Adrenal gland (tissue), 9 donors: ENCODE measurements at regions not wholly inside any gene's neighbourhood (a gene's known extent, or its start where the extent isn't known, plus 50 kb on each side); places are given as distances from the start of the nearest gene placed in this dataset.

ENCODE experiments used
- DNase-seq, 7 donors: peaks; one replicate each; pipeline ENCODE4 v3.0.0-alpha.2; 2019 to 2020
- H3K27ac ChIP-seq, 5 donors: fragments of 200-600 bp; sonication (generic) in 4 of 5; 1 replicate in 3 of 5; 2 replicates in 2 of 5; pipeline versions ENCODE4 v1.5.1 to v1.8.0; 2016 to 2020; ENCODE audit warnings: mild to moderate bottlenecking in 1 of 5
- H3K27me3 ChIP-seq: fragments of 200-600 bp; 2 replicates; pipeline ENCODE4 v1.8.0; 2021
- H3K36me3 ChIP-seq, 2 donors: fragments of 200-600 bp; replicated peaks in 1 of 2; 1 replicate in 1 of 2; 2 replicates in 1 of 2; pipeline versions ENCODE4 v1.5.1 to v1.8.0; 2018 to 2022
- H3K4me1 ChIP-seq, 2 donors: fragments of 200-600 bp; replicated peaks in 1 of 2; 1 replicate in 1 of 2; 2 replicates in 1 of 2; pipeline versions ENCODE4 v1.5.1 to v1.8.0; 2018 to 2021
- H3K4me3 ChIP-seq, 4 donors: fragments of 200-600 bp; sonication (generic) in 3 of 4; one replicate each; pipeline ENCODE4 v1.5.1; 2016 to 2018
- H3K9me3 ChIP-seq, 3 donors: fragments of 200-600 bp; sonication (generic) in 1 of 3; replicated peaks in 1 of 3; 1 replicate in 2 of 3; 2 replicates in 1 of 3; pipeline versions ENCODE4 v1.5.1 to v1.8.0; 2016 to 2021
- CTCF ChIP-seq, 6 experiments: fragments of 450-650 bp in 4 of 6; fragments of 200-600 bp in 2 of 6; sonication (generic) in 1 of 6; IDR thresholded peaks; 1 replicate in 5 of 6; 2 replicates in 1 of 6; pipeline versions ENCODE4 v1.5.1 to v1.8.0; 2016 to 2021; ENCODE audit warnings: antibody characterized with exemption in 6 of 6, mild to moderate bottlenecking in 2 of 6, moderate library complexity in 1 of 6
- POLR2A ChIP-seq, 2 donors: fragments of 450-650 bp; IDR thresholded peaks; one replicate each; pipeline ENCODE4 v1.6.1; 2017; ENCODE audit warnings: antibody characterized with exemption in 2 of 2, mild to moderate bottlenecking in 2 of 2, moderate library complexity in 1 of 2
- WGBS, 4 donors: extraction: QIAGEN DNeasy Blood & Tissue Kit in 2 of 4; methylation state at CpG; one replicate each; pipeline versions ENCODE4 v1.1.5 to v1.1.7; 2013 to 2017; 5-methylcytosine and 5-hydroxymethylcytosine counted together
- intact Hi-C, 2 donors: fragments of 100-400 bp; cut with DNase I; formaldehyde crosslinking; loops; one replicate each; pipeline versions ENCODE4 v1.14.1 to v1.15.0; 2022 to 2023
- donor health status: healthy with polysubstance abuse.
- donor health status: Bipolar disorder and iron deficiency.
- donor health status: DM: yes; HTN: yes; CAD: no.
- donor health status: DM: no; HTN: no; CAD: no.
- donor health status: DM: no; HTN: no; CAD: no.

GRCh38 chrX:25853002-25853479 lies 285.1 kb upstream of the MAGEB18 start:
- intact Hi-C loops = no loop called here
- no peak for DNase-seq
- no peaks in the 10 kb centered on the region for H3K9me3 ChIP-seq
- H3K27ac ChIP-seq = no peak overlapping the region
- 26 to 70% (median 44%) methylated on average over 3 of the region's 3 CpGs for WGBS, 4 donors
- TF ChIP-seq POLR2A (IDR thresholded peaks at IDR 0.05) = no peak
- no peak for TF ChIP-seq CTCF (IDR thresholded peaks at IDR 0.05)
- no peaks in the 10 kb centered on the region for H3K36me3 ChIP-seq
- no peak overlapping the region for H3K4me3 ChIP-seq
- H3K27me3 ChIP-seq = no peaks in the 10 kb centered on the region
- no peaks in the 10 kb centered on the region for H3K4me1 ChIP-seq

- no peak for TF ChIP-seq POLR2A (IDR thresholded peaks at IDR 0.05)
- TF ChIP-seq CTCF (IDR thresholded peaks at IDR 0.05) = no peak
- WGBS, 4 donors = 44 to 53% (median 49%) methylated on average over 3 of the region's 3 CpGs
- no peaks in the 10 kb centered on the region for H3K36me3 ChIP-seq
- H3K9me3 ChIP-seq = no peaks in the 10 kb centered on the region
- no peak overlapping the region for H3K27ac ChIP-seq
- no peaks in the 10 kb centered on the region for H3K4me1 ChIP-seq
- DNase-seq = no peak
- peaks cover 4% of the 10 kb centered on the region for H3K27me3 ChIP-seq
- intact Hi-C loops = no loop called here
- no peak overlapping the region for H3K4me3 ChIP-seq
Observed at GRCh38 chrX:25858273-25858880, 279.8 kb upstream of the MAGEB18 start.

GRCh38 chrX:25860322-25860721 lies 277.8 kb upstream of the MAGEB18 start:
- Histone ChIP-seq H3K27me3 (peaks cover 4% of the 10 kb centered on the region), H3K36me3 (no peaks in the 10 kb centered on the region), H3K4me3 (no peak overlapping the region), H3K27ac (no peak overlapping the region), H3K4me1 (no peaks in the 10 kb centered on the region), H3K9me3 (no peaks in the 10 kb centered on the region)
- 71 to 86% (median 79%) methylated on average over 1 to 3 of the region's 3 CpGs; no CpG with 5 or more reads in 1 of the 4 donors for WGBS, 4 donors
- intact Hi-C loops = no loop called here
- TF ChIP-seq POLR2A (IDR thresholded peaks at IDR 0.05) (no peak), CTCF (IDR thresholded peaks at IDR 0.05) (no peak)
- no peak for DNase-seq

- no peak overlapping the region for H3K4me3 ChIP-seq
- TF ChIP-seq CTCF (IDR thresholded peaks at IDR 0.05) (no peak), POLR2A (IDR thresholded peaks at IDR 0.05) (no peak)
- DNase-seq = no peak
- intact Hi-C loops = no loop called here
- H3K4me1 ChIP-seq = no peaks in the 10 kb centered on the region
- no peak overlapping the region for H3K27ac ChIP-seq
- WGBS, 4 donors = 30 to 52% (median 39%) methylated on average over 1 of the region's 1 CpG
- no peaks in the 10 kb centered on the region for H3K27me3 ChIP-seq
- H3K36me3 ChIP-seq = no peaks in the 10 kb centered on the region
- H3K9me3 ChIP-seq = no peaks in the 10 kb centered on the region
Observed at GRCh38 chrX:25869761-25870160, 268.4 kb upstream of the MAGEB18 start.
